Hematopoietic multipotent progenitor cell treated with erythropoietin and hydrocortisone succinate and interleukin-3 and kit ligand, for 15 days (in vitro differentiated cells): ENCODE measurements at regions not wholly inside any gene's neighbourhood (a gene's known extent, or its start where the extent isn't known, plus 50 kb on each side); places are given as distances from the start of the nearest gene placed in this dataset.

Experiments used
- DNase-seq: peaks from one replicate; pipeline ENCODE4 v3.0.0-alpha.2; 2015; ENCODE audit warnings: low spot score

GRCh38 chr2:217623281-217623912 lies 379.4 kb downstream of the TNS1 start:
- DNase-seq, result no peak

GRCh38 chr2:217622205-217623060 lies 380.4 kb downstream of the TNS1 start:
- no peak for DNase-seq

GRCh38 chr2:217621391-217621801 lies 381.4 kb downstream of the TNS1 start:
- DNase-seq, result no peak

DNA sequence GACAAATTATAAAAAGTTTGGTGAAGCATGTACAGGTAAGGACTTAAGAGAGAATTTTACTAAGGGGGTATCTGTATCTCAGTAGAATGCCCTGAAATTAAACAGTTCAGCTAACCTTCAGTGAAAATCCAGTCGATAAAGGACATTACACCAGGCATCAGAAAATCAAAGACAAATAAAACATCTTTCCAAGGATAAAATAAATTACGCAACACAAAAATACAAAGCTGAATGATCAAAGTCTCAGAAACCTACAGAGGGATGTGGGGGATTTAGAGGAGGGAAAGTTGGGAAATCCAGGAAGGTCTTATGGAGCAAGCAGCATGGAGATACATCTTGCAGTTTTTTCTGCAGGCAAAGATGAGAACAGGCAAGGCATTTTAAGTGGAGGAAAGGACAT lies 384.1 kb downstream of the TNS1 start:
- DNase-seq, result no peak

DNA sequence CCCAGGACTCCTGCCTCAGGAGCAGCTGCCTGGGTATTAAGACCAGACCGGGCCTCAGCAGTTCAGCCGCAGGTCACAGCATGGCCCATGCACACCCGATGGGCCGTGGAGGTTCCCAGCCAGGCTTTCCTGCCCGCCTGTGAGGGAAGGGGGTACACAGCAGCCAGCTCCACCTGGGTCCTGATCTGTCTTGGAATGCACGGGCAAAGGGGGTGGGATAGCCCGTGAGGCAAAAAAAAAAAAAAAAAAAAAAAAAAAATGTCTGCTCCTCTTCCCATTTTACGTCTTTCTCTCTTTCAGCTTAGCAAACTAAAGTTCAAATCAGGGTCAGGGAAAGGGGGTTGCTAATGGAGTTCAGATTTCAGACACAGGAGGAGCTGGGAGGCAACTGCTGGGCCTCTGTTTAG lies 385.2 kb downstream of the TNS1 start:
- no peak for DNase-seq

GRCh38 chr2:217616936-217617335 lies 385.9 kb downstream of the TNS1 start:
- DNase-seq, result no peak

GRCh38 chr2:217615171-217615570 lies 387.6 kb downstream of the TNS1 start:
- DNase-seq, result no peak

DNA sequence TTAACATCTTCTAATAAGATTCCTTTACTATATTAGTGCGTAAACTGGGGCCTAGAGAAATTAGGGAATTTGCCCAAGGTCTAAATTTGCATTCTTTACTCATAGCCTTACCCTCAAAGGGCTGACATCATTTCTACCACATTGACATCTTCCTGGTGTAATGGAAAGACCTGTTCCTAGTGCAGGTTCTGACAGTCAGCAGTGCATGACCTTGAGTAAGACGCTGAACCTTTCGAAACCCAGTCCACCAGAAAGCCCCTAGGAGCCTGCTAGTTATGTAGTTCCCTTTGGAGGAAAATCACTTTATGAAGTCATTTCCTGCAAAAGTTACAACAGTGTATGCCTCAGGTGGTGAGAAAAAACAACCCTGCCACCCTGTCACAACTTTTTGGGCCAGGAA lies 388.3 kb downstream of the TNS1 start:
- DNase-seq, result no peak

DNA sequence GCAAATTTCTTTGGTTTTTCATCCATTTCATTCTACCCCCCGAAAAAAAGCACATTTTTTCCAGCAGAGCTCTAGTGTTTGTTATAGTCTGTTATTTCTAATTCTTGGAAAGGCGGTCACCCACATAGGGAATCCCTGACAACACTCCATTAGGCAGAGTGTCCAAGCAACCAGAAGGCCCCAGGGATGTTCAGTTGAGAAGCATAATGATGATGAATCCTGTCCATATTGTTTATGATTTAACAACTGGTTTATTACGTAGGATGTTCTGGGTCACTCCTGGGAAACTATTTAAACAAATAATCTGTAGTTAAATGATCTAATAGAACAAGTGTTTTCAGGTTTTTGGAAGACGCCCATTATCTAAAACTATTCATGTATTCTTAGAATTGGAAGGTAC lies 388.7 kb downstream of the TNS1 start:
- no peak for DNase-seq

- DNase-seq, result no peak
These were observed 389.9 kb downstream of the TNS1 start for GRCh38 chr2:217612920-217613319.

- no peak for DNase-seq
These were observed 390.6 kb downstream of the TNS1 start for GRCh38 chr2:217612211-217612610.

DNA sequence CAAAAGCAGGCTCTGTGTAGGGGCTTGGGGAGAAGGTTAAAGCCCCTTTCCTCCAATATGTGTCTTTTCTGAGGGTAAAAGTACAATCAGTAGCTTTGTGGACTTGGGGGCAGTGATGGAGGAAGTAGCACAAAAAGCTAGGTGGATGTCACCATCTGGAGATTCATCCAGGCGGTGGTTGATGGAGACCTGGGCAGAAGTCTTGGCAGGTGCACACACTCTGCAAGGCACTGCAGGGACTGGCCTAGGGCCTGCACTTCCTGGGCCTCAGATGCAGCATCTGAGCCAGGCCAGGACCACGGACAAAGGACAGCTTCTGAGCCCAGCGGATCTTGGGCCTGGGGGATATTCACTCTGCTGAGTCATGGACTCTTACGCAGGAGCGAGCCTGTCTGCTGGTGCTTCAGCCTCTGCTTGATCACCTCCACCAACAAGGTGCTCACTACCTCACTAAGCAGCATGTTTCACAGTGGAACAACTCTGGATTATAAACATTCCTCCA lies 391.1 kb downstream of the TNS1 start:
- no peak for DNase-seq

GRCh38 chr2:217611056-217611455 lies 391.7 kb downstream of the TNS1 start:
- no peak for DNase-seq

DNA sequence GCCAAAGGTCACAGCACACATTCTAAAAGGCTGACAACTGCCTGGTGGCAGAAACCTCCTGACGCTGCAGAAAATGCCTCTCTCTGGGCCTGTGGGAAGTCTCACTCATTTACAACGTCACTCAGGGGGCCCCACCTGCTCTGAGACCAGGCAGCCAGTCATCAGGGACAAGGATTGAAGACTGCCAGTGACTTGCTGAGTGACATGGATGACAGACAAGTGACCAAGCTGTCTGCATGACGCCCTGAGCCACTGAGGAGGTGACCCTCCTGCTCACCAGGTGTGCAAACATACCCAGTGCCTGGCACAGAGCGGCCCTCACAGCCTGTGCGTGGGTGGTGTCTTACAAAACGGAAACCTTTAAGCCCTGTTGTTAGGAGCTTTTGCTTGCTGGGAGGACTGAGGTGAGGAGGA lies 392.4 kb downstream of the TNS1 start:
- DNase-seq, result no peak

DNA sequence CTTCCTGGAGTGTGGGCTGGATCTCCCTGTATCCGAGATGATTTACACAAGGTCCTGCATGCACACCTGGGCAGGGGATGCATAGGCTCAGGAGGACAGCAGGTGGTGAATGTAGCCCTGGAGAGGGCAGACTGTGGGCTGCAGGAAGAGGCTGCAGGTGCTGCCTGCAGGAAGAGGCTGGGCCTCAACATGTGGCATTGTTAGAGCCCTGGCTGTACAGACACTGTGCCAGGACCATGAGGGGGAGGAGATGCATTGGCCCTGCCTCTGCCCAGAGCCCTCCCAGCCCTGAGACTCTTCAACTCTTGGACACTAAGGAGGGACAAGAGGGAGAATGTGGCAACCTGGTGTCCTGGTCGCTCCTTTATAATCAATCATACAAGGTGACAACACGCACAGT lies 392.8 kb downstream of the TNS1 start:
- DNase-seq, result no peak

DNA sequence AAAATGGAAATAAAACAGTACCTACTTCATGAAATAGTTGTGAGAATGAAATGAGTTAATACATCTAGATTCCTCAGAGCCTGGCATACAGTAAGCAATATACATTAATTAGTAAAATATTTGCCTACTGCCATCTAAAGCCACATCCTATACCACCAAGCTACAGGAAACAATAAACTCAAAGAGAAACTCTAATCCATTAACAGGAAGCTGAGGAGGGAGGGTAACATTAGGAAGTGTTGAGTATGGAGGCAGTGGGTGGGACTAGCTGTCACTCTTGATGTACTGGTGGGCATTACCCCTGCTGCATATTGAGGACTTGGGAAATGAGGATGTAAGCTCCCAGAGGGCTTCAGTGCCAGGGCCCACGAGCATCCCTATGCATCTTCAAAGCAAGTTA lies 396.5 kb downstream of the TNS1 start:
- no peak for DNase-seq

- DNase-seq, result no peak
These were observed 398.1 kb downstream of the TNS1 start for GRCh38 chr2:217604527-217605194.

DNA sequence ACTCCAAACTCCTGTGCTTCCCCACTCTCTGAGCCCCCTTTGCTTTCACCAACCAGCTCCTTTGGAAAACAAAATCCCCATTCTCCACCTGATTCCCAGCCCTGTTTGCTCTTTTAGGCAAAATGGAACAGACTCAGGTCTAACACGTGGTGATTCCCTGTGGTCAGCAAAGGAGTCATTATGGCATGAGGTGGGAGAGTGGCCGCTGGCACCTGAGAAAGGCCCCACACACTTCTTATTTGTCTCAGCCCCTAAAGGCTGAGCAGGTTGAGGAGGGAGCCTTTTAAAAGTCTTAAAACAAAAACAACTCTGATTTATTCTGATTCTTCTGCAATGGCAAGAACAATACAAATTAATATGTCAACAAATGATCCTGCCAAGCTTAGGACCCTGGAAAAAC lies 401.2 kb downstream of the TNS1 start:
- DNase-seq, result no peak

GRCh38 chr2:217599906-217600305 lies 402.9 kb downstream of the TNS1 start:
- no peak for DNase-seq

DNA sequence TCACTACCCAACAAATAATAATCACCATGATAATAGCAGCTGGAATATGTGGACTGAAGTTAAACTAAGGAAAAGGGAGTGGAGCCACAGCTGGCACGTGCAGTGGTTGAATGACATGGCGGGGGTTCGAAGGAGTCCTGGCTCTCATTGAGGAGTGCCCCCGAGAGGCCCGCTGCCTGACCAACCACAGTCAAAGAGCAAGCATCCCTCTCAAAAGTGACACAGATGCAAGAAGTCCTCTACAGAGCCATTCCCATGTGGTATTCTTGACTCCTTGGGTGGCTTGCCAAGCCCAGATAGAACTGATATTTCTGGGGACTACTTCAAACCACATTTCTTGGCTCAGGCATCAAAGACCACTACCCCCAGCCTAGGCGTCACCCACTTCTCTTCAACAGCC lies 405.1 kb downstream of the TNS1 start:
- DNase-seq, result no peak

GRCh38 chr2:217597145-217597544 lies 405.6 kb downstream of the TNS1 start:
- DNase-seq, result no peak

GRCh38 chr2:217593732-217594131 lies 409.1 kb downstream of the TNS1 start:
- DNase-seq, result no peak

DNA sequence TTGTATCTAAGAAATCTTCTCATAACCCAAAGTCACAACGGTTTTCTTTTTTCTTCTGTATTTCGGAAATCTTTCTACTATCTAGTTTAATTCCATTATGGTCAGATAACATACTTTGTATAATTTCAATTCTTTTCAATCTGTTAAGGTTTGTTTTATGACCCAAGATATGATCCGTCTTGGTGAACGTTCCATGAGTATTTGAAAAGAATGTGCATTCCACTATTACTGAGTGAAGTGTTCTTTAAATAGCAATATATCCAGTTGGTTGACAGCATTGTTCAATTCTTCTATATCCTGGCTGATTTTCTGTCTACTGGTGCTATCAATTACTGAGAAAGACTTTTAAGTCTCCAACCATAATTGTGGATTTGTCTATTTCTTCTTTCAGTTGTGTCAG lies 414.5 kb downstream of the TNS1 start:
- no peak for DNase-seq
